Mesodermal cell (in vitro differentiated cells): ENCODE measurements at regions not wholly inside any gene's neighbourhood (a gene's known extent, or its start where the extent isn't known, plus 50 kb on each side); places are given as distances from the start of the nearest gene placed in this dataset.

Experiments used
- H3K27ac ChIP-seq: 2 replicates; pipeline ENCODE4 v1.7.0; 2013; ENCODE audit warnings: mild to moderate bottlenecking, low read depth, low read length, moderate library complexity; ENCODE audit not compliant: severe bottlenecking
- H3K36me3 ChIP-seq: 2 replicates; pipeline ENCODE4 v1.7.1; 2013; ENCODE audit warnings: mild to moderate bottlenecking, low read length, moderate library complexity; ENCODE audit not compliant: control insufficient read depth, insufficient read depth
- H3K4me1 ChIP-seq: one replicate; pipeline ENCODE4 v1.7.1; 2013; ENCODE audit warnings: mild to moderate bottlenecking, low read length; ENCODE audit not compliant: insufficient read depth, control insufficient read depth, poor library complexity, severe bottlenecking
- H3K4me3 ChIP-seq: 2 replicates; pipeline ENCODE4 v1.7.0; 2013; ENCODE audit warnings: low read length, control low read depth, mild to moderate bottlenecking; ENCODE audit not compliant: insufficient read depth, poor library complexity, severe bottlenecking; ENCODE audit errors: extremely low read depth
- H3K9me3 ChIP-seq: 2 replicates; pipeline ENCODE4 v1.7.1; 2013; ENCODE audit warnings: mild to moderate bottlenecking, low read length, moderate library complexity; ENCODE audit not compliant: control insufficient read depth
- WGBS, 2 experiments: methylation state at CpG; one replicate each; pipeline ENCODE4 v1.1.5; 2013; ENCODE audit warnings: missing lambda C conversion rate in 2 of 2; ENCODE audit not compliant: insufficient coverage in 2 of 2; 5-methylcytosine and 5-hydroxymethylcytosine counted together

DNA sequence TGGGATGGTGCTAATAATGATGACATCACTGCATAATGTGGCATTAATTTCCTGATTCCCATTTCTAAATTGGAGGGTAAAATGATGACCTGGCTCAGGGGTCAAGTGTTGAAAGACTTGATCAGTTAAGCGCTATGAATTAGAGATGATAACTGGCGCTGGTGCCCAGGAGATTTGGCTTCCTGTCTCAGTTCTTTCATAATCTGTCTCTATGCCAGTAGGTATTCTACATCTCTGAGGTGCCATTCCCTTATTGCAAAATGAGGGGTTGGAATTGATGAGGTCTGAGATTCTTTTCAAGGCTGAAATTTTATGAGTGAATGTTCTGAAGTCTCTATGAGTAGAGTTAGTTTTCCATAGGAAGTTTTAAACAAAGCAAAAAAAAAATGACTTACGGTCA lies 1715.1 kb upstream of the WWC1 start:
- H3K9me3 ChIP-seq, result no peaks in the 10 kb centered on the region
- H3K36me3 ChIP-seq, result no peaks in the 10 kb centered on the region
- no peaks in the 10 kb centered on the region for H3K4me1 ChIP-seq
- H3K27ac ChIP-seq, result no peak overlapping the region
- no peak overlapping the region for H3K4me3 ChIP-seq
- 95% methylated on average over 2 of the region's 3 CpGs; no CpG with 5 or more reads in 1 of the 2 experiments for WGBS, 2 experiments

DNA sequence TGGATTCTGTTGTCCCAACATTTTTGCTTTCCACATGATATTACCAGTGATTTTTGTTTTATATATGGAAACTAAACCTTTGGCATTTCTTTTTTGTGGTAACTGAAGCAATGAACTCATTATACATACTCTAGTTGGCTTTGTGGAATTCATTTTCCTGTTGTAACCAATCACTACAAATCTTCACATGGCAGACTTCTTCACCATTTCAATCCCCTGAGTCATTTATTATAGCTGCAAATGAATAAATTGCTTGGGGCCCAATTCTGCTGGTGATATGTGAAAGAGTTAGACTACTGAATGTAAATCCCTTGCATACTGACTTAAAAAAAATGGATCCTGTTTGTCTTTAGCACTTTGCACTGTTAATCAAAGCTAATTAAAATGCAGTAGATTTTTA lies 1709.6 kb upstream of the WWC1 start:
- Histone ChIP-seq H3K36me3 (no peaks in the 10 kb centered on the region), H3K27ac (no peak overlapping the region), H3K9me3 (peaks cover 5% of the 10 kb centered on the region), H3K4me3 (no peak overlapping the region), H3K4me1 (no peaks in the 10 kb centered on the region)

DNA sequence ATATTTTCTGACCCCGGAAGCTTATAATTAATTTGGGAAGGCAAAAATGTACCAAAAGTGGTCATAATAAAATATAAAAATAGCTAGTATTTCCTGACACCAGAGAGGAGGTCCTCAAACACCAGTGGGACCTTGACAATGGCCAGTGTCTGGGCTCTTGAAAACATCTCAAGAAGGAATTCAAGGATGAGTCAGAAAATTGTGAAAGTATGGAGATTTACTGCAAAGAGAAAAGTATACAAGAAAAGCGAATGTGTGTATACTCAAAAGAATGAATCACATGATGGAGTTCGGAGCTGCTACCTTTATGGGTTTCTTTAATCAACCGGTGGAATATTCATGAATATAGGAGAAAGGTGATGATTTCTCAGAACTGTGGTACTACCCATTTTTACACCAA lies 1709.0 kb upstream of the WWC1 start:
- Histone ChIP-seq H3K9me3 (peaks cover 5% of the 10 kb centered on the region), H3K36me3 (no peaks in the 10 kb centered on the region), H3K4me1 (no peaks in the 10 kb centered on the region), H3K4me3 (no peak overlapping the region), H3K27ac (no peak overlapping the region)
- 78 to 100% methylated on average over 1 of the region's 4 CpGs for WGBS, 2 experiments

DNA sequence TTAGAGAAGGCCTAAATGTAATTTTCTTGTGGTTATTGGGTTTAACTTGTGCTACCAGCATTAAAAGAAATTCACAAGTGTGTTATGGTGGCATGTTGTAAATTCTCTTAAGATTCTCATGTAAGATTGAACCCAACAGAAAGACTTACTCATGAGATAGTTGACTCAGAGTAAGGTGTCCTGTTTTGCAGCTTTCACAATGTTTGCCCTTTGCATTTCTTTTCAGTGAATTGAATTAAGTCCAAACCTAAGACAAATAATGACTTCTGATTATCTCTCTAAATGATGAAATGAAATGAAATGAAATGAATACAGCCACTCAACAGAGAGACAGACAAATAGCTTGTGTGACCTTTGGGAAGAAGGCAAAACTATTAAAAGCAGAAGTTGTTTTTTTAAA lies 1696.9 kb upstream of the WWC1 start:
- Histone ChIP-seq H3K9me3 (no peaks in the 10 kb centered on the region), H3K27ac (no peak overlapping the region)

DNA sequence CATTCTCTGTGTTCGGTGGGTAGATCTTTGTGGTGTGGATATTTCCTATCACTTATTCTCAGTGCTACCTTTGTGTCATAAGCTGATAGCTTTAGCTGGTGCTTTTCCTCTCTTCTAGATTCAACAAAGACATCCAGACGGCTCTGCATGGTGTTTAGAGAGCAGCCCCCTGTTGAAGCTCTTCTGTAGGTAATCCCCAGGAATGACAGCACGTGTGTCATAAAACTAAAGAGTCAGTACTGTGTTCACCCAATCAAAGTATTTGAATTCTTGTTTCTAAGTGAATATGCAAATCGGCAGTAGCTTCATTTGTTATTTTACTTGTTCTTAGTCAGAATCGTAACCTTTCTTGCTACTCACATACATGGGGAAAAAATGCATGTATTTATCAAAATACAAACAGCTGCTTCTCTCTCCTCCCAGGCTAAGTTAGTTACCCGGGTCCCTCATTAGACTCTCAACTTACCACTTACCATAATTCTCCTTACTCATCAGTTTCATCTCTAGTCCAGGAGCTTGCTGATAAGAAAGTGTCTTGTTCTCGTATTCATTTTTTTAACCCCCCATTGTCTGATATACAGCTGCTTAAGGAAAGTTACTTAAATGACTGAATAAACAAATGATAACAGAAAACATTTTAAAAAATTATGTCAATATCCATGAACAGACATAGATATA lies 1696.0 kb upstream of the WWC1 start:
- no peak overlapping the region for H3K4me3 ChIP-seq
- H3K9me3 ChIP-seq, result no peaks in the 10 kb centered on the region
- H3K36me3 ChIP-seq, result no peaks in the 10 kb centered on the region
- no peak overlapping the region for H3K27ac ChIP-seq
- 34 to 78% methylated on average over 3 of the region's 7 CpGs for WGBS, 2 experiments
- H3K4me1 ChIP-seq, result no peaks in the 10 kb centered on the region

More for the DNA sequence above, 1696.9 kb upstream of the WWC1 start:
- no peaks in the 10 kb centered on the region for H3K36me3 ChIP-seq
- no peaks in the 10 kb centered on the region for H3K4me1 ChIP-seq
- no peak overlapping the region for H3K4me3 ChIP-seq

DNA sequence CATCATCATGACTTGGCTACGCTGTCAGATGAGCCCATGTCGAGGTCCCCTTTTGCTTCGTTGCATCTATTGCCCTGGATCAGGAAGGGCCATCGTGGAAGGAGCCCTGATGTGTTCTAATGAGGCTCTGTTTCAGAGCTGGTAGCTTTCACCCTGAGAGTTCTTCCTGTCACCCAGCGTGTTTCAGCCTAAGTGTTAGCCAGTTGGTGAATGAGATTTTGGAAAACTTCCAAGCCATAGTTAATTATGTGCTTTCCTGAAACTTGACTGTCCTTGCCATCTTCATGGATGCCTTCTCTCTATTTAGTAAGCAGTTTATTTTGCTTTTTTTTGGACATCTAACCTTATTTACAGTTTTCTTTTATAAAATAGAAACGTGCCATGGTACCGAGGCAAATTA lies 1695.4 kb upstream of the WWC1 start:
- Histone ChIP-seq H3K4me1 (no peaks in the 10 kb centered on the region), H3K9me3 (no peaks in the 10 kb centered on the region), H3K27ac (no peak overlapping the region), H3K36me3 (no peaks in the 10 kb centered on the region), H3K4me3 (no peak overlapping the region)
- WGBS, 2 experiments, result 78 to 94% methylated on average over 4 of the region's 7 CpGs

DNA sequence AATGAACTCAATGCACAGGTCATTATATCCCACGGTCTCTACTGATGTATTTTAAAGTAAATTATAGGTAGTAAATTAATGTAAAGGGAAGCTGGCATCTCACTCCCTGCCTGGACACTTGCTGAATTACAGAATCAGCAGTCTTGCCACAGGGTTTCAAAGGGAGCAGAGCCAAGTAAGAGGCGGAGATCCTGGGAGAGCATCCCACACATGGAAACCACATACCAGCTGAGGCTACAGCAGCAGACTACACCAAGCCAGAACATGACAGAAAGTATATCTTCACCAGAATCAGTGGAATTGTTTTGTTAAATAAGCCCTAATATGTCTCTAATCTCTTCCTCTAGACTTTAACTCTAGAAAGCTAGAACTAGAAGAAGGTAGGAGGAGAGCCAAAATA lies 1689.2 kb upstream of the WWC1 start:
- no CpG with 5 or more reads among the region's 2 CpGs for WGBS, 2 experiments
- Histone ChIP-seq H3K27ac (no peak overlapping the region), H3K36me3 (no peaks in the 10 kb centered on the region), H3K4me1 (no peaks in the 10 kb centered on the region), H3K9me3 (no peaks in the 10 kb centered on the region), H3K4me3 (no peak overlapping the region)

DNA sequence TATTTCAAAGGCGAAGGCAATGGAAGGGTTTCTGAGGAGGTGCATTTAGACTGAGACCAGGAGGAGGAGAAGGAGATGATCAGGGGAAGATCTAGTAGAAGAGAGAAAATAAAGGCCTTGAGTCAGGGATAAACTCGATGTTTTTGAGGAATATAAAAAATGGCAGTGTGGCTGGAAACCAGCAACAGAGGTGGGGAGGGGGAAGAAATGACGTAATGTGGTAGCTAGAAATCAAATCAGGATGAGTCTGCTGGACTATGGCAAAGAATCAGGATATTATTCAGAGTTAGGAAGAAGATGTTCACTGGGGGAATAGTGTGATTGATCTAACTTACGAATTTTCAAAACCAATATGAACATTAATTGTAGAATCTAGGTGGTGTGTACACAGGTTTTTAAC lies 1673.9 kb upstream of the WWC1 start:
- Histone ChIP-seq H3K36me3 (no peaks in the 10 kb centered on the region), H3K4me1 (no peaks in the 10 kb centered on the region), H3K4me3 (no peak overlapping the region), H3K27ac (no peak overlapping the region), H3K9me3 (no peaks in the 10 kb centered on the region)
- 91% methylated on average over 3 of the region's 4 CpGs for WGBS, 2 experiments

DNA sequence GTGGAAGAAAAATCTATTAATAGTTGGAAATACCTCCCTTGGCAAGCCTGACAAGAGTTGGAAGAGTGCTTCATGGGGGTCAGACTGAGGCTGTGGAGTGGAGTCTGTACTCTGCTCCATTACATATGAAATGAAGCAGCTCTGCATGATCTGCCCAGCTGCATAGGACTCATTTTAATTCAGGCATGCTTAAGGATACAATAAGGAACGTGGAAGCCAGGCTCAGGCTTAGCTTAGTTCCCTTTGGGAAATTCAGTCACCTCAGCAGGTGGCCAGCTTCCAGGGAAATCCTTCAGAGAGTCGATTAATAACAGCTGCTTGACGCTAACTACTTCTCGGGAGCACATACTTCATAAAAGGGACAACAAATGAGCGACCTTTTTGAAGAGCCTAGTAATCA lies 1672.9 kb upstream of the WWC1 start:
- H3K27ac ChIP-seq, result no peak overlapping the region
- 64 to 69% methylated on average over 5 of the region's 5 CpGs for WGBS, 2 experiments
- H3K4me3 ChIP-seq, result no peak overlapping the region
- H3K36me3 ChIP-seq, result no peaks in the 10 kb centered on the region
- H3K9me3 ChIP-seq, result no peaks in the 10 kb centered on the region
- H3K4me1 ChIP-seq, result no peaks in the 10 kb centered on the region

DNA sequence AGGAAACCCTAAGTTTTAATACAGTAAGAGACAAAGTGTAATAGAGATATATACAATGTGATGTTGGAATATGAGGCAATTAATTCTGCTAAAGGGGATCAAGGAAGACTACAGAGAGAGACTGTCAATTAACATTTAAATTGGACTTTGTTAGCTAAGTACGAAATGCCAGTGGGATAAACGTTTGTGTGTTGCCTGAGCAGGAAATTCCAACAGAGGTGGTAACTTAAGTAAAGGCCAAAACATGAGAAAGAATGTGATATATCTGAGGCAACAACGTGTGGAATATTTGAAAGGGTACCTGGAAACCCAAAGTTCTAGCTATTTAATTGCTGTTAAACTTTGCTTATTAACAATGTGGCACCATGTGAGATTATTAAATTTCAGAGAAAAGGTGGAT lies 1666.9 kb upstream of the WWC1 start:
- no peak overlapping the region for H3K4me3 ChIP-seq
- H3K27ac ChIP-seq, result peak overlapping the region; percentile 92
- 3 to 9% methylated on average over 3 of the region's 3 CpGs for WGBS, 2 experiments
- H3K9me3 ChIP-seq, result no peaks in the 10 kb centered on the region
- no peaks in the 10 kb centered on the region for H3K36me3 ChIP-seq
- peaks cover 18% of the 10 kb centered on the region for H3K4me1 ChIP-seq

DNA sequence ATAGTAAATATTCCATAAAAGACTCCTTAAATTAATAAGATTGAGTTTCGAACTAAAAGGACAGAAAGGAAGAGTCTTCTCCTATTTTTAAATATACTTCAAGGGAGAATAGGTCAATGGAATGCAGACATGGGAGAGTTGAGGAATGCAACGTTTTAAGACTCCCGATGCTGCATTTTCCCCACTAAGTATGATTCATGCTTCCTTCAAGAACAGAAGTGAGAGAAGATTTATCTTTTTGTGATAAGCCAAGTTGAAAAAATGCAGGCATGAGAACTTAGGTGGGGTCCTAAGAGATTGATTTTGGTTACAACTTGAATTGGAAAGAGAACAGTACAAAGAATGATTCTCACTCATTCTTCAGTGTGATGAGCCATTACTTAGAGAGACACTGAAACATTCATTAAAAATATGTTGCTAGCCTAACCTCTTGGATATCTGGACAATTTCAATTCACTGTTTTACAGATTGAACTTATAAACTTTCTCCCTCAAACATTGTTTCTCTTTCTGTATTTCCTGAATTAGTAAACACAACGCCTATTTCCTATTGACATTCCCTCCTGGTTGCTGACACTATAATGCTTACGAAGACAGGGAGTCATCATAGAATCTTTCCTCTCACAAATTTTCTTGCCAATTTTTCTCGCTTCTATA lies 1666.1 kb upstream of the WWC1 start:
- H3K4me1 ChIP-seq, result peaks cover 18% of the 10 kb centered on the region
- peak overlapping the region; percentile 92 for H3K27ac ChIP-seq
- 74 to 80% methylated on average over 3 of the region's 6 CpGs for WGBS, 2 experiments
- no peaks in the 10 kb centered on the region for H3K36me3 ChIP-seq
- H3K9me3 ChIP-seq, result no peaks in the 10 kb centered on the region
- no peak overlapping the region for H3K4me3 ChIP-seq
